Lower lobe of right lung (tissue), 2 donors: ENCODE measurements at regions not wholly inside any gene's neighbourhood (a gene's known extent, or its start where the extent isn't known, plus 50 kb on each side); places are given as distances from the start of the nearest gene placed in this dataset.

Source experiments
- ATAC-seq, 2 donors: fragments of 200-7000 bp; cut with Tn5 transposase; one replicate each; pipeline ENCODE4 v1.9.1; 2020 to 2022; ENCODE audit warnings: mild to moderate bottlenecking in 2 of 2, moderate library complexity in 2 of 2
- DNase-seq: peaks from one replicate; pipeline ENCODE4 v3.0.0-alpha.2; 2020
- H3K27ac ChIP-seq: fragments of 200-600 bp; one replicate; pipeline ENCODE4 v1.8.0; 2022
- H3K27me3 ChIP-seq: fragments of 200-600 bp; one replicate; pipeline ENCODE4 v1.8.0; 2022; ENCODE audit warnings: low read depth
- H3K36me3 ChIP-seq: fragments of 200-600 bp; one replicate; pipeline ENCODE4 v1.8.0; 2022; ENCODE audit warnings: mild to moderate bottlenecking
- H3K4me1 ChIP-seq: fragments of 200-600 bp; one replicate; pipeline ENCODE4 v1.8.0; 2022
- H3K4me3 ChIP-seq: fragments of 200-600 bp; one replicate; pipeline ENCODE4 v1.8.0; 2022; ENCODE audit warnings: mild to moderate bottlenecking
- H3K9me3 ChIP-seq: fragments of 200-600 bp; one replicate; pipeline ENCODE4 v1.8.0; 2022
- intact Hi-C: fragments of 100-400 bp; cut with DNase I; formaldehyde crosslinking; loops from one replicate; pipeline ENCODE4 v1.11.0; 2022
- TF ChIP-seq, protein P1 (sequence below): fragments of 200-600 bp; IDR thresholded peaks from one replicate; pipeline ENCODE4 v1.8.0; 2022; ENCODE audit warnings: antibody characterized with exemption, mild to moderate bottlenecking
- donor health status: DM: no; HTN: yes; CAD: no; lungs with severe emphysema.

- Histone ChIP-seq H3K9me3 (no peaks in the 10 kb centered on the region), H3K27ac (no peak overlapping the region), H3K36me3 (no peaks in the 10 kb centered on the region), H3K4me3 (no peak overlapping the region), H3K4me1 (no peaks in the 10 kb centered on the region), H3K27me3 (no peaks in the 10 kb centered on the region)
- TF ChIP-seq, protein P1, sequence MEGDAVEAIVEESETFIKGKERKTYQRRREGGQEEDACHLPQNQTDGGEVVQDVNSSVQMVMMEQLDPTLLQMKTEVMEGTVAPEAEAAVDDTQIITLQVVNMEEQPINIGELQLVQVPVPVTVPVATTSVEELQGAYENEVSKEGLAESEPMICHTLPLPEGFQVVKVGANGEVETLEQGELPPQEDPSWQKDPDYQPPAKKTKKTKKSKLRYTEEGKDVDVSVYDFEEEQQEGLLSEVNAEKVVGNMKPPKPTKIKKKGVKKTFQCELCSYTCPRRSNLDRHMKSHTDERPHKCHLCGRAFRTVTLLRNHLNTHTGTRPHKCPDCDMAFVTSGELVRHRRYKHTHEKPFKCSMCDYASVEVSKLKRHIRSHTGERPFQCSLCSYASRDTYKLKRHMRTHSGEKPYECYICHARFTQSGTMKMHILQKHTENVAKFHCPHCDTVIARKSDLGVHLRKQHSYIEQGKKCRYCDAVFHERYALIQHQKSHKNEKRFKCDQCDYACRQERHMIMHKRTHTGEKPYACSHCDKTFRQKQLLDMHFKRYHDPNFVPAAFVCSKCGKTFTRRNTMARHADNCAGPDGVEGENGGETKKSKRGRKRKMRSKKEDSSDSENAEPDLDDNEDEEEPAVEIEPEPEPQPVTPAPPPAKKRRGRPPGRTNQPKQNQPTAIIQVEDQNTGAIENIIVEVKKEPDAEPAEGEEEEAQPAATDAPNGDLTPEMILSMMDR, result no peak
- DNase-seq (no peak), ATAC-seq (no peak)
- intact Hi-C loops, result no loop called here
These were observed 572.8 kb upstream of the FRG1 start for GRCh38 chr4:189367832-189368231.

GRCh38 chr4:189374176-189374575 is 566.5 kb upstream of the FRG1 start:
- no peak for ATAC-seq
- no peak for DNase-seq
- Histone ChIP-seq H3K36me3 (no peaks in the 10 kb centered on the region), H3K27me3 (no peaks in the 10 kb centered on the region), H3K4me1 (no peaks in the 10 kb centered on the region), H3K4me3 (no peak overlapping the region), H3K9me3 (no peaks in the 10 kb centered on the region), H3K27ac (no peak overlapping the region)
- intact Hi-C loops, result no loop called here
- TF ChIP-seq, protein P1, result no peak

DNA sequence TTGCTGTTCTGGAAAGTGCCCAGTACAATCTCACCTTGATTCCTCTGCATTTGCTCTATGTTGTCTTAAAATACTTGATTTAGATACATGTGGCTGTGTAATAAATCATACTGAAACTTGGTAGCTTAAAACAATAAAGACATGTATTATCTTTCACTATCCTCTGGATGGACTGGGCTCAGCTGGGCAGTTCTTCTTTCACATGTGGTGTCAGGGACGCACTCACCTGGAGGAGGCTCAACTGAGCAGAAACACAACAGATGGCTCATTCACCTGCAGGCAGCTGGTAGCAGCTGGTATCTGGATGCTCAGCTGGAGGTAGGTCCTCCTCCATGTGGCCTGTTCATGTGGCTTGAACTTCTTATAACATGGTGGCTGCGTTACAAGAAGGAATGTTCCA is 563.8 kb upstream of the FRG1 start:
- Histone ChIP-seq H3K36me3 (no peaks in the 10 kb centered on the region), H3K4me1 (no peaks in the 10 kb centered on the region), H3K4me3 (no peak overlapping the region), H3K9me3 (no peaks in the 10 kb centered on the region), H3K27me3 (no peaks in the 10 kb centered on the region), H3K27ac (no peak overlapping the region)
- intact Hi-C loops, result no loop called here
- ATAC-seq (no peak), DNase-seq (no peak)
- TF ChIP-seq, protein P1, result no peak

- no peak for ATAC-seq
- DNase-seq, result no peak
- no peak overlapping the region for H3K27ac ChIP-seq
- intact Hi-C loops, result no loop called here
- TF ChIP-seq, protein P1, result no peak
- H3K36me3 ChIP-seq, result no peaks in the 10 kb centered on the region
- no peaks in the 10 kb centered on the region for H3K9me3 ChIP-seq
- no peaks in the 10 kb centered on the region for H3K27me3 ChIP-seq
- H3K4me1 ChIP-seq, result no peaks in the 10 kb centered on the region
- no peak overlapping the region for H3K4me3 ChIP-seq
These were observed 563.1 kb upstream of the FRG1 start for GRCh38 chr4:189377569-189377968.

DNA sequence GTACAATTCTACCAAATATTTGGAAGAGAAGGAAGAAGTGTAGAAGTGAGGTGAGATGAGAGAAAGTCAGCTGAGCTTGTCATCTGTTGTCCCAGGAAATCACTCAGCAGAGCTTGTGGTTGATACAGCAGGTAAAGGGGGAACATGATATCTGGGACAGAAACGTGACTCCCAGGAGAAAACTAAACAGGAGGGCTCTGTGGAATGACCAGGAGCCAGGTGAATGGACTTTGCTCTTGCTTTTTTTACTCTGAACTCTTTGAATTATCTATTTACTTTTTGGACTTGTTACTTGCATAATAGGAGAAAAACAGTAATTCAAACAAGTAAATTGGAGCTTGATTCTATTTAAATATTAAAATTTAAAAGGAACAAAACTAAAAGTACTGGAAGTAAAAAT is 555.6 kb upstream of the FRG1 start:
- ATAC-seq, result no peak
- TF ChIP-seq, protein P1, result no peak
- intact Hi-C loops, result no loop called here
- H3K27ac ChIP-seq, result no peak overlapping the region
- H3K4me3 ChIP-seq, result no peak overlapping the region
- H3K4me1 ChIP-seq, result no peaks in the 10 kb centered on the region
- H3K27me3 ChIP-seq, result no peaks in the 10 kb centered on the region
- no peak for DNase-seq
- no peaks in the 10 kb centered on the region for H3K36me3 ChIP-seq
- no peaks in the 10 kb centered on the region for H3K9me3 ChIP-seq

DNA sequence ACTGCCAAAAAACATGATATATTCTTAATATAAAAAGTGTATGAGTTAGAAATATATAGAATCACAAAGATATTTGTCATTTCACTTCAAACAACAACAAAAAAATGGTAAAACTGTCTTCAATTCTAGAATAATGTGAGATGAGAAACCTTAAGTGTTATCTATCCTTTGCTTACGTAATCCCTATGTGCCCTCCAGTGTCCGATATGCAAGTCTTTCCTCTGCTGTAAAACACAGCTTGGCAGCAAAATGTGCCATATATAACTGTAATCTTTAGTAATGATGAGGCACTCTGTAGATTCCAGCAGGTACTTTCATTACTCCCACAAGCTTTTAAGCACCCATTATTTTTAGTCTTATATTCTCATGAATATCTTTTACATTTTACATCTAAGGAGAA is 555.1 kb upstream of the FRG1 start:
- DNase-seq (no peak), ATAC-seq (no peak)
- TF ChIP-seq, protein P1, result no peak
- H3K27me3 ChIP-seq, result no peaks in the 10 kb centered on the region
- H3K9me3 ChIP-seq, result no peaks in the 10 kb centered on the region
- H3K27ac ChIP-seq, result no peak overlapping the region
- no peak overlapping the region for H3K4me3 ChIP-seq
- H3K36me3 ChIP-seq, result no peaks in the 10 kb centered on the region
- intact Hi-C loops, result no loop called here
- H3K4me1 ChIP-seq, result no peaks in the 10 kb centered on the region
